GM12801 (cell line): ENCODE measurements at regions not wholly inside any gene's neighbourhood (a gene's known extent, or its start where the extent isn't known, plus 50 kb on each side); places are given as distances from the start of the nearest gene placed in this dataset.

Experiments
- TF ChIP-seq, protein P1 (sequence below): IDR thresholded peaks from one replicate; pipeline ENCODE4 v1.5.1; 2011; ENCODE audit warnings: control low read depth; ENCODE audit not compliant: insufficient read length; ENCODE audit errors: extremely low read depth

DNA sequence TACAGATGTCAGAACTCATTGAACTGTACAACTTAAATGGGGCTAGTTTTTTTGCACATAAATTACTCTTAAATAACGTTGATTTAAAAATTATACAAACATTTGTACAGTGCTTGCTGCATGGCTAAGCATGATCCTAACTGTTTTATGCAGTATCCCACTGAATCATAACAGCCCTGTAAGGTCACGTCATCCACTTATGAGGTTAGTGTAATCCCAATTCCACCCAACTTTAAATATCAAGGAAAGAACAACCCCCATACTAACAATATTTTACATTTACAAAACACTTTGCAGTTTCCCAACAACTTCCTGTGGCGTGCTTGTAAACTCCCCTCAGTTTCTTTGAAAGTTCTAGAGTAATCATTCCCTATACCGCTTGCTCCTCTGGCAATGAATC lies 190.1 kb upstream of the SALL1 start:
- TF ChIP-seq, protein P1, sequence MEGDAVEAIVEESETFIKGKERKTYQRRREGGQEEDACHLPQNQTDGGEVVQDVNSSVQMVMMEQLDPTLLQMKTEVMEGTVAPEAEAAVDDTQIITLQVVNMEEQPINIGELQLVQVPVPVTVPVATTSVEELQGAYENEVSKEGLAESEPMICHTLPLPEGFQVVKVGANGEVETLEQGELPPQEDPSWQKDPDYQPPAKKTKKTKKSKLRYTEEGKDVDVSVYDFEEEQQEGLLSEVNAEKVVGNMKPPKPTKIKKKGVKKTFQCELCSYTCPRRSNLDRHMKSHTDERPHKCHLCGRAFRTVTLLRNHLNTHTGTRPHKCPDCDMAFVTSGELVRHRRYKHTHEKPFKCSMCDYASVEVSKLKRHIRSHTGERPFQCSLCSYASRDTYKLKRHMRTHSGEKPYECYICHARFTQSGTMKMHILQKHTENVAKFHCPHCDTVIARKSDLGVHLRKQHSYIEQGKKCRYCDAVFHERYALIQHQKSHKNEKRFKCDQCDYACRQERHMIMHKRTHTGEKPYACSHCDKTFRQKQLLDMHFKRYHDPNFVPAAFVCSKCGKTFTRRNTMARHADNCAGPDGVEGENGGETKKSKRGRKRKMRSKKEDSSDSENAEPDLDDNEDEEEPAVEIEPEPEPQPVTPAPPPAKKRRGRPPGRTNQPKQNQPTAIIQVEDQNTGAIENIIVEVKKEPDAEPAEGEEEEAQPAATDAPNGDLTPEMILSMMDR, result no peak

- TF ChIP-seq, protein P1, result no peak
These were observed 186.6 kb upstream of the SALL1 start for GRCh38 chr16:51337662-51338061.

- TF ChIP-seq, protein P1, result no peak
These were observed 177.7 kb upstream of the SALL1 start for GRCh38 chr16:51328733-51329132.

DNA sequence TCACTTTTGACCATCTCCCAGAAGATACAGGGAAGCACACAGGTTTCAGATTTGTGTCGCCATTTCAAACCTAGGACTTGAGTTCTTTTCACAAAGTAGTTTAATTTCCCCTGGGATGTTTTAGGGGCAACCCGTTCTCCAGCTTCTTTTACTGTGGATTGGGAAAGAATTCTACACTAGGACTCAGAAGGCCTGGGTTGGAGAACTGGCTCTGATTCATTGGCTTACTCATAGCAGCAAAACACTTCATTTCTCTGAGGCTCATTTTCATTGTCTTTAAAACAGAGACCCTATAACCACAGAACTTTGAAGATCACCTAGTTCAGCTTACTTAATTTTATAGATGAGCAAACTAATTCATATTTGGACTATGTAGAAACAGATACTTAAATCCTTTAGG lies 175.9 kb upstream of the SALL1 start:
- TF ChIP-seq, protein P1, result no peak

- TF ChIP-seq, protein P1, result no peak
These were observed 175.2 kb upstream of the SALL1 start for GRCh38 chr16:51326131-51326856.

GRCh38 chr16:51321251-51321650 lies 170.2 kb upstream of the SALL1 start:
- TF ChIP-seq, protein P1, result no peak

- TF ChIP-seq, protein P1, result no peak
These were observed 166.5 kb upstream of the SALL1 start for GRCh38 chr16:51317575-51317974.
